ENCODE measurements at regions not wholly inside any gene's neighbourhood (a gene's known extent, or its start where the extent isn't known, plus 50 kb on each side); places are given as distances from the start of the nearest gene placed in this dataset.

- Histone ChIP-seq H3K4me3 (ENCODE audit: low read length) (no peak overlapping the region), H3K36me3 (ENCODE audit: insufficient read depth, low read depth, low read length) (no peaks in the 10 kb centered on the region), H3K27ac (ENCODE audit: low read length) (no peak overlapping the region), H3K9ac (ENCODE audit: low read depth, low read length) (no peak overlapping the region), H3K9me3 (ENCODE audit: insufficient read depth, low read depth, low read length) (no peaks in the 10 kb centered on the region), H3K4me1 (ENCODE audit: insufficient read depth, low read length) (no peaks in the 10 kb centered on the region), H3K27me3 (ENCODE audit: insufficient read depth, low read length) (no peaks in the 10 kb centered on the region)
Measured at GRCh38 chr4:43999669-44000068, 448.9 kb downstream of the KCTD8 start.

GRCh38 chr4:44002368-44002767 is 446.2 kb downstream of the KCTD8 start:
- H3K27ac ChIP-seq (ENCODE audit: low read length) = no peak overlapping the region
- H3K9me3 ChIP-seq (ENCODE audit: insufficient read depth, low read depth, low read length) = no peaks in the 10 kb centered on the region
- no peak overlapping the region for H3K9ac ChIP-seq (ENCODE audit: low read depth, low read length)
- H3K4me1 ChIP-seq (ENCODE audit: insufficient read depth, low read length) = no peaks in the 10 kb centered on the region
- no peak overlapping the region for H3K4me3 ChIP-seq (ENCODE audit: low read length)
- H3K36me3 ChIP-seq (ENCODE audit: insufficient read depth, low read depth, low read length) = no peaks in the 10 kb centered on the region
- no peaks in the 10 kb centered on the region for H3K27me3 ChIP-seq (ENCODE audit: insufficient read depth, low read length)

- Histone ChIP-seq H3K27me3 (ENCODE audit: insufficient read depth, low read length) (no peaks in the 10 kb centered on the region), H3K9ac (ENCODE audit: low read depth, low read length) (no peak overlapping the region), H3K4me1 (ENCODE audit: insufficient read depth, low read length) (no peaks in the 10 kb centered on the region), H3K27ac (ENCODE audit: low read length) (no peak overlapping the region), H3K36me3 (ENCODE audit: insufficient read depth, low read depth, low read length) (no peaks in the 10 kb centered on the region), H3K4me3 (ENCODE audit: low read length) (no peak overlapping the region), H3K9me3 (ENCODE audit: insufficient read depth, low read depth, low read length) (no peaks in the 10 kb centered on the region)
Measured at GRCh38 chr4:44016570-44017421, 431.8 kb downstream of the KCTD8 start.

GRCh38 chr4:44017422-44017739 is 431.2 kb downstream of the KCTD8 start:
- Histone ChIP-seq H3K9ac (ENCODE audit: low read depth, low read length) (no peak overlapping the region), H3K4me1 (ENCODE audit: insufficient read depth, low read length) (no peaks in the 10 kb centered on the region)

GRCh38 chr4:44019721-44020120 is 428.9 kb downstream of the KCTD8 start:
- Histone ChIP-seq H3K36me3 (ENCODE audit: insufficient read depth, low read depth, low read length) (no peaks in the 10 kb centered on the region), H3K9me3 (ENCODE audit: insufficient read depth, low read depth, low read length) (no peaks in the 10 kb centered on the region), H3K4me1 (ENCODE audit: insufficient read depth, low read length) (no peaks in the 10 kb centered on the region), H3K27me3 (ENCODE audit: insufficient read depth, low read length) (no peaks in the 10 kb centered on the region), H3K4me3 (ENCODE audit: low read length) (no peak overlapping the region), H3K27ac (ENCODE audit: low read length) (no peak overlapping the region), H3K9ac (ENCODE audit: low read depth, low read length) (no peak overlapping the region)

More at GRCh38 chr4:44017422-44017739, 431.2 kb downstream of the KCTD8 start:
- H3K4me3 ChIP-seq (ENCODE audit: low read length) = no peak overlapping the region
- H3K27ac ChIP-seq (ENCODE audit: low read length) = no peak overlapping the region
- no peaks in the 10 kb centered on the region for H3K27me3 ChIP-seq (ENCODE audit: insufficient read depth, low read length)
- H3K36me3 ChIP-seq (ENCODE audit: insufficient read depth, low read depth, low read length) = no peaks in the 10 kb centered on the region
- H3K9me3 ChIP-seq (ENCODE audit: insufficient read depth, low read depth, low read length) = no peaks in the 10 kb centered on the region

GRCh38 chr4:44025376-44026020 is 423.1 kb downstream of the KCTD8 start:
- Histone ChIP-seq H3K9ac (ENCODE audit: low read depth, low read length) (no peak overlapping the region), H3K27ac (ENCODE audit: low read length) (no peak overlapping the region), H3K4me3 (ENCODE audit: low read length) (no peak overlapping the region), H3K9me3 (ENCODE audit: insufficient read depth, low read depth, low read length) (no peaks in the 10 kb centered on the region), H3K4me1 (ENCODE audit: insufficient read depth, low read length) (peaks cover 5% of the 10 kb centered on the region), H3K36me3 (ENCODE audit: insufficient read depth, low read depth, low read length) (no peaks in the 10 kb centered on the region), H3K27me3 (ENCODE audit: insufficient read depth, low read length) (no peaks in the 10 kb centered on the region)

GRCh38 chr4:44038811-44039210 is 409.8 kb downstream of the KCTD8 start:
- Histone ChIP-seq H3K36me3 (ENCODE audit: insufficient read depth, low read depth, low read length) (no peaks in the 10 kb centered on the region), H3K27me3 (ENCODE audit: insufficient read depth, low read length) (no peaks in the 10 kb centered on the region), H3K9ac (ENCODE audit: low read depth, low read length) (no peak overlapping the region)

GRCh38 chr4:44046491-44046890 is 402.1 kb downstream of the KCTD8 start:
- Histone ChIP-seq H3K27me3 (ENCODE audit: insufficient read depth, low read length) (no peaks in the 10 kb centered on the region), H3K4me1 (ENCODE audit: insufficient read depth, low read length) (no peaks in the 10 kb centered on the region), H3K9me3 (ENCODE audit: insufficient read depth, low read depth, low read length) (no peaks in the 10 kb centered on the region), H3K27ac (ENCODE audit: low read length) (no peak overlapping the region), H3K9ac (ENCODE audit: low read depth, low read length) (no peak overlapping the region), H3K4me3 (ENCODE audit: low read length) (no peak overlapping the region), H3K36me3 (ENCODE audit: insufficient read depth, low read depth, low read length) (no peaks in the 10 kb centered on the region)

More at GRCh38 chr4:44038811-44039210, 409.8 kb downstream of the KCTD8 start:
- no peaks in the 10 kb centered on the region for H3K4me1 ChIP-seq (ENCODE audit: insufficient read depth, low read length)
- H3K4me3 ChIP-seq (ENCODE audit: low read length) = no peak overlapping the region
- no peak overlapping the region for H3K27ac ChIP-seq (ENCODE audit: low read length)
- no peaks in the 10 kb centered on the region for H3K9me3 ChIP-seq (ENCODE audit: insufficient read depth, low read depth, low read length)

GRCh38 chr4:44056721-44057151 is 391.9 kb downstream of the KCTD8 start:
- Histone ChIP-seq H3K36me3 (ENCODE audit: insufficient read depth, low read depth, low read length) (no peaks in the 10 kb centered on the region), H3K27me3 (ENCODE audit: insufficient read depth, low read length) (no peaks in the 10 kb centered on the region), H3K9ac (ENCODE audit: low read depth, low read length) (peak overlapping the region; percentile 80; the same call in 1 of the 2 replicates), H3K27ac (ENCODE audit: low read length) (peak overlapping the region; percentile 90), H3K4me3 (ENCODE audit: low read length) (no peak overlapping the region; the same call in 1 of the 2 replicates), H3K9me3 (ENCODE audit: insufficient read depth, low read depth, low read length) (no peaks in the 10 kb centered on the region), H3K4me1 (ENCODE audit: insufficient read depth, low read length) (peaks cover 31% of the 10 kb centered on the region)

- Histone ChIP-seq H3K4me1 (ENCODE audit: insufficient read depth, low read length) (no peaks in the 10 kb centered on the region), H3K4me3 (ENCODE audit: low read length) (no peak overlapping the region), H3K27me3 (ENCODE audit: insufficient read depth, low read length) (no peaks in the 10 kb centered on the region), H3K36me3 (ENCODE audit: insufficient read depth, low read depth, low read length) (no peaks in the 10 kb centered on the region), H3K9me3 (ENCODE audit: insufficient read depth, low read depth, low read length) (peaks cover 17% of the 10 kb centered on the region), H3K27ac (ENCODE audit: low read length) (no peak overlapping the region), H3K9ac (ENCODE audit: low read depth, low read length) (no peak overlapping the region)
Measured at GRCh38 chr4:44070843-44071242, 377.8 kb downstream of the KCTD8 start.

- no peaks in the 10 kb centered on the region for H3K4me1 ChIP-seq (ENCODE audit: insufficient read depth, low read length)
- peaks cover 17% of the 10 kb centered on the region for H3K9me3 ChIP-seq (ENCODE audit: insufficient read depth, low read depth, low read length)
- H3K27me3 ChIP-seq (ENCODE audit: insufficient read depth, low read length) = no peaks in the 10 kb centered on the region
- H3K27ac ChIP-seq (ENCODE audit: low read length) = no peak overlapping the region
- no peak overlapping the region for H3K9ac ChIP-seq (ENCODE audit: low read depth, low read length)
- no peak overlapping the region for H3K4me3 ChIP-seq (ENCODE audit: low read length)
- H3K36me3 ChIP-seq (ENCODE audit: insufficient read depth, low read depth, low read length) = no peaks in the 10 kb centered on the region
Measured at GRCh38 chr4:44071959-44072955, 376.4 kb downstream of the KCTD8 start.
